Activated B cell treated with CpG ODN at 0.5 μM for 24 hours (primary cell): ENCODE measurements at regions not wholly inside any gene's neighbourhood (a gene's known extent, or its start where the extent isn't known, plus 50 kb on each side); places are given as distances from the start of the nearest gene placed in this dataset.

Source experiments
- ATAC-seq: fragments of 200-7000 bp; cut with Tn5 transposase; one replicate; pipeline ENCODE4 v1.10.0; 2021; ENCODE audit warnings: low read depth, mild to moderate bottlenecking, moderate library complexity
- CTCF ChIA-PET: fragments of 350-600 bp; sonication (Branson Sonifier 250); formaldehyde crosslinking; loops from one replicate; lab custom pipeline; 2021; ENCODE audit warnings: antibody characterized with exemption; lab: Charles Lee
- POLR2A ChIA-PET: fragments of 350-600 bp; sonication (Branson Sonifier 250); formaldehyde crosslinking; loops from one replicate; lab custom pipeline; 2021; ENCODE audit warnings: antibody characterized with exemption; lab: Charles Lee
- DNase-seq: peaks from one replicate; pipeline ENCODE4 v3.0.0; 2022
- H3K27ac Mint-ChIP-seq: one replicate; pipeline ENCODE4 v1.8.0; 2020; ENCODE audit warnings: mixed read lengths
- H3K27me3 Mint-ChIP-seq: one replicate; pipeline ENCODE4 v1.8.0; 2021; ENCODE audit warnings: mixed read lengths
- H3K36me3 Mint-ChIP-seq: one replicate; pipeline ENCODE4 v1.8.0; 2021; ENCODE audit warnings: low read depth, mixed read lengths
- H3K4me1 Mint-ChIP-seq: one replicate; pipeline ENCODE4 v1.8.0; 2021; ENCODE audit warnings: mixed read lengths
- H3K4me3 Mint-ChIP-seq: one replicate; pipeline ENCODE4 v1.8.0; 2020; ENCODE audit warnings: mild to moderate bottlenecking, mixed read lengths
- H3K9me3 Mint-ChIP-seq: one replicate; pipeline ENCODE4 v1.8.0; 2020; ENCODE audit warnings: mixed read lengths
- CTCF ChIP-seq: fragments of 200-600 bp; IDR thresholded peaks from one replicate; pipeline ENCODE4 v1.8.0; 2022; ENCODE audit warnings: antibody characterized with exemption, mild to moderate bottlenecking
- intact Hi-C: fragments of 100-400 bp; cut with micrococcal nuclease; formaldehyde crosslinking; loops from one replicate; pipeline ENCODE4 v1.15.1; 2024

DNA sequence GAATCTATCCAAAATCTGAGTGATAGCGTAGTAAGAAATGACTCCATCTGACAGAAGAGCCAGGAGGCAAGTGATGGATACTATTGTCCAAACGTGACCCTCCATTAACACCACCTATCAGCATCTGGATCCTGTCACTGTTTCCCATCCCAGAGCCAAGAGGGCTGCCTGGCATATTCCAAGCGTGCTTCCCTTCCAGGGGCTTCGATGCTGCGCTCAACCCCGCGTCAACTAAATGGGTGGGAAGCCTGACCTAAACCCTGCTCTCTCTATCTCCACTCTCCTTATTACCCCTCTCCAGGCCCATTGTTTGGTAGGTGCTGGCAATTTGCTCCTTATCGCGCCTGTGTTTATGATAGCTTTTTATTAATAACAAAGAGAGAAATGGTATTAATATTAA lies 83.2 kb downstream of the NR2F2 start:
- H3K27me3 Mint-ChIP-seq = peaks cover 67% of the 10 kb centered on the region
- H3K4me1 Mint-ChIP-seq = no peaks in the 10 kb centered on the region
- intact Hi-C loops = no loop called here
- ATAC-seq (no peak), DNase-seq (no peak)
- H3K4me3 Mint-ChIP-seq = no peak overlapping the region
- POLR2A ChIA-PET = no interaction called here
- CTCF ChIA-PET = no interaction called here
- TF ChIP-seq CTCF = no peak
- no peaks in the 10 kb centered on the region for H3K9me3 Mint-ChIP-seq
- H3K27ac Mint-ChIP-seq = no peak overlapping the region
- H3K36me3 Mint-ChIP-seq = no peaks in the 10 kb centered on the region

GRCh38 chr15:96414875-96415274 lies 84.4 kb downstream of the NR2F2 start:
- H3K36me3 Mint-ChIP-seq = no peaks in the 10 kb centered on the region
- ATAC-seq (no peak), DNase-seq (no peak)
- ChIA-PET POLR2A (no interaction called here), CTCF (no interaction called here)
- H3K27ac Mint-ChIP-seq = no peak overlapping the region
- H3K4me3 Mint-ChIP-seq = no peak overlapping the region
- no peaks in the 10 kb centered on the region for H3K9me3 Mint-ChIP-seq
- intact Hi-C loops = no loop called here
- H3K4me1 Mint-ChIP-seq = no peaks in the 10 kb centered on the region
- TF ChIP-seq CTCF = no peak
- peaks cover 70% of the 10 kb centered on the region for H3K27me3 Mint-ChIP-seq

DNA sequence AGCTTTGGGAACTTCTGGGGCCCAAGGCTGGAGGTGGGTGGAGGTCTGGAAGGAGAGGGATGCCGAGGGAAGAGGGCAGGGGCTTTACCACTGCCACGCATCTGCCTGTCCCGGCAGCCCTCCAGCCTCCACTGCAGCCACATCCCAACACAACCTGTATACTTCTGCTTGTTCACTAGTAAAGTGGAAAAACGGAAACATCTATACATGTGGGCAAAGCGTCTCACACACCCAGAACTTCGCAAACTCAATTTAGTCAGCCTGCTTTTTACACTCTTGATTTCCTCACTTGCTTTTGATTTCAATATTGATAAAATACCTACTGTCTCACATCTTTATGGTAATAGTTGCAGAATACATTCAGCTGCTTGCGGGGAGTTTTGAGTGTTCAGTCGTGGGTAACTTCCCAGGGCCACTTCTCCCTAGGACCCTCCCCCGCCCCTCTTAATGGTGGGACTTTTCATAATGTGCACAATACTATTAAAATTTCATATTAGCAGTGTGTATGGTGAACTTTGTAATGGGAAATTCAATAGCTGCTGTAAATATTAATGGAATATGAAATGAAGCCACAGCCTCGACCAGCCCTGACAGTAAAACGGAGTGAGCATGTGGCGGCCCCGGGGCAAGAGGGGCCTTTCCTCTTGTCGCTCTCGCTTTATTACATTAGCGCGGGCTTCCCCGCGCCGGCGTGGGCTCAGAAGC lies 85.2 kb downstream of the NR2F2 start:
- no peaks in the 10 kb centered on the region for H3K9me3 Mint-ChIP-seq
- H3K4me1 Mint-ChIP-seq = no peaks in the 10 kb centered on the region
- no peak for TF ChIP-seq CTCF
- no peaks in the 10 kb centered on the region for H3K36me3 Mint-ChIP-seq
- H3K27me3 Mint-ChIP-seq = peaks cover 66% of the 10 kb centered on the region
- ChIA-PET CTCF (no interaction called here), POLR2A (no interaction called here)
- H3K27ac Mint-ChIP-seq = no peak overlapping the region
- H3K4me3 Mint-ChIP-seq = no peak overlapping the region
- DNase-seq = no peak
- intact Hi-C loops = no loop called here
- no peak for ATAC-seq

GRCh38 chr15:96416218-96416933 lies 85.9 kb downstream of the NR2F2 start:
- no peaks in the 10 kb centered on the region for H3K36me3 Mint-ChIP-seq
- no peaks in the 10 kb centered on the region for H3K9me3 Mint-ChIP-seq
- no peak for TF ChIP-seq CTCF
- intact Hi-C loops = no loop called here
- H3K4me1 Mint-ChIP-seq = no peaks in the 10 kb centered on the region
- no peak overlapping the region for H3K4me3 Mint-ChIP-seq
- ATAC-seq = no peak
- POLR2A ChIA-PET = interaction anchor here (0.6 kb wide), 1 partner anchor 59 kb away, joined by 3 read pairs; no protein-coding TSS in a partner anchor
- DNase-seq = no peak
- CTCF ChIA-PET = no interaction called here
- H3K27me3 Mint-ChIP-seq = peaks cover 59% of the 10 kb centered on the region
- no peak overlapping the region for H3K27ac Mint-ChIP-seq

- ChIA-PET POLR2A (interaction anchor here (0.6 kb wide), 1 partner anchor 60 kb away, joined by 3 read pairs; no protein-coding TSS in a partner anchor), CTCF (no interaction called here)
- intact Hi-C loops = no loop called here
- ATAC-seq (no peak), DNase-seq (no peak)
- no peaks in the 10 kb centered on the region for H3K36me3 Mint-ChIP-seq
- H3K27ac Mint-ChIP-seq = no peak overlapping the region
- no peaks in the 10 kb centered on the region for H3K4me1 Mint-ChIP-seq
- H3K9me3 Mint-ChIP-seq = no peaks in the 10 kb centered on the region
- peaks cover 52% of the 10 kb centered on the region for H3K27me3 Mint-ChIP-seq
- no peak for TF ChIP-seq CTCF
- H3K4me3 Mint-ChIP-seq = no peak overlapping the region
These were observed 86.6 kb downstream of the NR2F2 start for GRCh38 chr15:96416934-96417759.
